ENCODE measurements at regions not wholly inside any gene's neighbourhood (a gene's known extent, or its start where the extent isn't known, plus 50 kb on each side); places are given as distances from the start of the nearest gene placed in this dataset.
"Not testable (repeated sequence)": the region's sequence is repeated elsewhere in the genome, so short reads cannot be mapped to it uniquely, and the experiment has no call there.

DNA sequence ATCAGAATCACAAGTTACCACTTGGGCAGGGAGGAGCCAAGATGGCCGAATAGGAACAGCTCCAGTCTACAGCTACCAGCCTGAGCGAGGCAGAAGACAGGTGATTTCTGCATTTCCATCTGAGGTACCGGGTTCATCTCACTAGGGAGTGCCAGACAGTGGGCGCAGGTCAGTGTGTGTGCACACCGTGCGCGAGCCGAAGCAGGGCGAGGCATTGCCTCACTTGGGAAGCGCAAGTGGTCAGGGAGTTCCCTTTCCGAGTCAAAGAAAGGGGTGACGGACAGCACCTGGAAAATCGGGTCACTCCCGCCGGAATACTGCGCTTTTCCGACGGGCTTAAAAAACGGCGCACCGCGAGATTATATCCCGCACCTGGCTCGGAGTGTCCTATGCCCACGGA lies 99.8 kb upstream of the PBX1 start:
- TF ChIP-seq POLR2AphosphoS5 (IDR thresholded peaks at IDR 0.05), result not testable (repeated sequence)
- TF ChIP-seq, protein P1, sequence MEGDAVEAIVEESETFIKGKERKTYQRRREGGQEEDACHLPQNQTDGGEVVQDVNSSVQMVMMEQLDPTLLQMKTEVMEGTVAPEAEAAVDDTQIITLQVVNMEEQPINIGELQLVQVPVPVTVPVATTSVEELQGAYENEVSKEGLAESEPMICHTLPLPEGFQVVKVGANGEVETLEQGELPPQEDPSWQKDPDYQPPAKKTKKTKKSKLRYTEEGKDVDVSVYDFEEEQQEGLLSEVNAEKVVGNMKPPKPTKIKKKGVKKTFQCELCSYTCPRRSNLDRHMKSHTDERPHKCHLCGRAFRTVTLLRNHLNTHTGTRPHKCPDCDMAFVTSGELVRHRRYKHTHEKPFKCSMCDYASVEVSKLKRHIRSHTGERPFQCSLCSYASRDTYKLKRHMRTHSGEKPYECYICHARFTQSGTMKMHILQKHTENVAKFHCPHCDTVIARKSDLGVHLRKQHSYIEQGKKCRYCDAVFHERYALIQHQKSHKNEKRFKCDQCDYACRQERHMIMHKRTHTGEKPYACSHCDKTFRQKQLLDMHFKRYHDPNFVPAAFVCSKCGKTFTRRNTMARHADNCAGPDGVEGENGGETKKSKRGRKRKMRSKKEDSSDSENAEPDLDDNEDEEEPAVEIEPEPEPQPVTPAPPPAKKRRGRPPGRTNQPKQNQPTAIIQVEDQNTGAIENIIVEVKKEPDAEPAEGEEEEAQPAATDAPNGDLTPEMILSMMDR (IDR thresholded peaks at IDR 0.05), result not testable (repeated sequence)

All from prostate gland (tissue), 2 donors.